PFSK-1 (cell line): ENCODE measurements at regions not wholly inside any gene's neighbourhood (a gene's known extent, or its start where the extent isn't known, plus 50 kb on each side); places are given as distances from the start of the nearest gene placed in this dataset.

Source experiments
- FOXP2 ChIP-seq: optimal IDR thresholded peaks from 2 replicates; pipeline ENCODE3; 2011; ENCODE audit warnings: borderline replicate concordance, control low read depth, inconsistent platforms; ENCODE audit not compliant: insufficient read depth; ENCODE audit errors: extremely low read length, extremely low read depth
- REST ChIP-seq, 2 experiments: IDR thresholded peaks; 2 replicates each; pipeline versions ENCODE4 v1.6.1 to v1.8.0; 2011 to 2012; ENCODE audit warnings: low read depth in 2 of 2, low read length in 2 of 2, control low read depth in 1 of 2, inconsistent platforms in 1 of 2, mild to moderate bottlenecking in 1 of 2, moderate library complexity in 1 of 2; ENCODE audit not compliant: insufficient read depth in 1 of 2

- no peak for TF ChIP-seq REST (IDR thresholded peaks at IDR 0.05; ENCODE audit: insufficient read depth in 1 of 2, low read depth in 2 of 2, low read length in 2 of 2)
- no peak for TF ChIP-seq FOXP2
Observed at GRCh38 chr12:9449181-9449580, 158.5 kb downstream of the KLRB1 start.
